A673 (cell line): ENCODE measurements at regions not wholly inside any gene's neighbourhood (a gene's known extent, or its start where the extent isn't known, plus 50 kb on each side); places are given as distances from the start of the nearest gene placed in this dataset.

Source experiments
- EZH2 ChIP-seq: fragments of 200-600 bp; sonication (generic); IDR thresholded peaks from 2 replicates; pipeline ENCODE4 v1.6.1; 2017; ENCODE audit warnings: borderline replicate concordance, low read depth, mild to moderate bottlenecking, mixed read lengths, antibody characterized with exemption, low read length; ENCODE audit not compliant: poor library complexity, severe bottlenecking
- TF ChIP-seq, protein P1 (sequence below): fragments of 300-800, 200-600 bp; sonication (generic); conservative IDR thresholded peaks from 2 replicates; pipeline ENCODE4 v1.5.1; 2017; ENCODE audit warnings: low read depth, mild to moderate bottlenecking, antibody characterized with exemption, low read length, moderate library complexity, mixed read lengths

DNA sequence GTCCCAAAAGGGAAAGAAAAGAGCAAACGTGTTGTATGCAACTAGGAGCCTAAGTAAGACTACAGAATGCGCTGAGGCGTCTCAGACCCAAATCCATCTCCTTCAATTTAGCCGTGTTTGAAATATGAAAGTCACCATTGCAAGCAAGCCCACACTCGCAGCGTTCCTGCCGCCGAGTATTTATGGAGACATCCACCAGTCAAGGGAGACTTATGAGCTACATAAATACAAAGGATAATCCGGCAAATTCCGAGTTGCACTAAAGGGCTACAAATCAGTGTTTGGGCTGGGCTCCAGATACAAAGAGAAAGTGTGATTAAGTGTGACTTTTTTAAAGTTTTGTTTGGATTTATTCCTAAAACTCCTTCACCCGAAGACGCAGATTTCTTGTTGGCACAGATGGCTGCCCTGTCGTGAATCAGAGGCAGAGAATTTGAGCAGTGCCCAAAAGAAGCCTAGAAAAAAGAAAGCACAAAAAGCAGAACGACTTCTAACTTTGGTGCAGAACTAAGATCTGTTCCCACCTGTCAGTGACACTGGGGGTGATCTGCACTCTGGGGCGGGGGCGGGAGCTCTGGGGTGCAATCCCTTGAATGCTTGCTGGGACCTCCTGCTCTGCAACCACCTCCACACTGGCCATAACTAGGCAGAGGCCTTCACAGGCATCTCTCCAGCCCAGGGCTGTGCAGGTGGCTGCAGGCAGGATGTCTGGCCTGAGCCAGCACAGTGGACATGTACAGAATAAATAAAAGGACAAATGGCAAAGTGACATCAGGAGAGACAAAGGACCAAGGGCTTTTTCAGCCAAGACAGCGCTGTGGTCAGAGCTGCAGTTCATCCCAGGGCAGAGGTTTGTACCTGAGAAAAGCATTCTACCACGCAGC is 489.7 kb downstream of the NPHP4 start:
- TF ChIP-seq, protein P1, sequence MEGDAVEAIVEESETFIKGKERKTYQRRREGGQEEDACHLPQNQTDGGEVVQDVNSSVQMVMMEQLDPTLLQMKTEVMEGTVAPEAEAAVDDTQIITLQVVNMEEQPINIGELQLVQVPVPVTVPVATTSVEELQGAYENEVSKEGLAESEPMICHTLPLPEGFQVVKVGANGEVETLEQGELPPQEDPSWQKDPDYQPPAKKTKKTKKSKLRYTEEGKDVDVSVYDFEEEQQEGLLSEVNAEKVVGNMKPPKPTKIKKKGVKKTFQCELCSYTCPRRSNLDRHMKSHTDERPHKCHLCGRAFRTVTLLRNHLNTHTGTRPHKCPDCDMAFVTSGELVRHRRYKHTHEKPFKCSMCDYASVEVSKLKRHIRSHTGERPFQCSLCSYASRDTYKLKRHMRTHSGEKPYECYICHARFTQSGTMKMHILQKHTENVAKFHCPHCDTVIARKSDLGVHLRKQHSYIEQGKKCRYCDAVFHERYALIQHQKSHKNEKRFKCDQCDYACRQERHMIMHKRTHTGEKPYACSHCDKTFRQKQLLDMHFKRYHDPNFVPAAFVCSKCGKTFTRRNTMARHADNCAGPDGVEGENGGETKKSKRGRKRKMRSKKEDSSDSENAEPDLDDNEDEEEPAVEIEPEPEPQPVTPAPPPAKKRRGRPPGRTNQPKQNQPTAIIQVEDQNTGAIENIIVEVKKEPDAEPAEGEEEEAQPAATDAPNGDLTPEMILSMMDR, result no peak
- no peak for TF ChIP-seq EZH2
